GM19025 (cell line): ENCODE measurements at regions not wholly inside any gene's neighbourhood (a gene's known extent, or its start where the extent isn't known, plus 50 kb on each side); places are given as distances from the start of the nearest gene placed in this dataset.

Experiments
- ATAC-seq: cut with Tn5 transposase; IDR thresholded peaks from one replicate; pipeline ENCODE4 v1.9.1; 2021; ENCODE audit warnings: mild to moderate bottlenecking, low read depth, moderate library complexity; ENCODE audit not compliant: unreplicated experiment

DNA sequence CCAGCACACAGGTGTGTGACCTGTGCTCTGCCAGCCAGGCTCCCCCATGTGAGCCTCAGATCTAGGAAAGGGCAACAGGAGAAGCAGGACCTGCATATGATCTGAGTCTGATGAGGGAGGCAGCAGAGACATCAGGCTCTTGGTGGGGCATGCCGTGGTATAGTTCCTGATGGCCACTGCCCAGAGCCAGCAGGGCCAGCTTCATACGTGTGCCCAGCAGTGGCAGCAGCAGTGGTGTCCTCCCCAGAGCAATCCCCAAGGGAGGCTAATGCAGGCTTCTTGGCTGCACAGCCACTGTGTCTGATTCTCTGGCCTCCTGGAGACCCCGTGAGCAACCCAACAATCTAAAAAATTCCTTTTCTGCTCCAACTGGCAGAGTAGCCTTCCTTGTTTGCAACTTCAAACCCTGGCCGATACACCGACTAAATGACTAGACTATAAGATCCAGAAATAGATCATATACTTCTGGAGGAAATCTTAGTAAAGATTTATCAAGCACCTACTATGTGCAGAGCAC is 230.6 kb upstream of the ZMIZ1 start:
- no peak for ATAC-seq

DNA sequence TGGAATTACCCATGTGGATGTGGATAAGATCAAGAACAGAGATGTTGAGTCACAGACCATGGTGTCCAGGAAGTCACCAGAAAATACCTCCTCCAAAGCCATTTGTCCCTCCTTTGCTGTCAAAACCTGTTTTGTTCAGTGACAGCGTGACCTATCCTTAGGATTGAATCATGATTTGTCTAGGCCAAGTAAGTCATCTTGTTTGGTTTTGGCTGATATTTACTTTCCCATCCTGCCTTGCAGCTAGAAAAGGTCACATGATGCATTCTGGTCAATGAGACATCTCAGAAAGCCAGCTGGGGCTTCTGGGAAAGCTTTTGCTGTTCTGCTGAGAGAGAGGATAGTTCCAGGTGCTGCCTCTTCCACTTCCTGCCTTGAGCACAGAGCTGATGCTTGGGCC is 225.3 kb upstream of the ZMIZ1 start:
- no peak for ATAC-seq

DNA sequence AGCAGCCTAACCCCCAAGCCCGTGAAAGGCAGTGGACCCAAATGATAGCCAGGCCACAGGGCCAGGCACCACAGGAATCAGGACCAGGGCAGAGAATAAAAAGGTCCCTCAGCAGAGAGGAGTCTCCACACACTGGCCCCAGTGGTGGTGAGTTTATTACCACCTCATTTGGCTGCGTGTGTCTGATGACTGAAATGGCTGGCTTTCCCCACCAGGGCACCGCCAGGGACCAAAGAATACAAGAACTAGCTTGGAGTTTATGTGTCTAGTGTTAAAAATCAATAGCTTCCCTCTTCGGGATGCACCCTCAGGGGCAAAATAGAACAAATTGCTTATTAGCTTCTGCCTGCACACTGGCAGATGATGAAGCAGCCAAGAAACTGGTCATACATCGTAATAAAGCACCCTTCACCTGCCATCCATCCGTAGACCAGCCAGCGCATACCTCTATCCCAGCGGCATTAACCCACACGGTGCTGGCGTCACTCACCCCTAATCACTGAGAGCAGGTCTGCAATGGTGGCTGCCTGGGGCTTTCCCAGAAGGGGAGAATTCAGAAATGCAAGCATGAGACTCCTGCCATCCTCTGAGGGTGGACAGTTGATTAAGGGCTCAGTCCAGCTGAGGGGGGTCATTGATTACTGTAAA is 223.7 kb upstream of the ZMIZ1 start:
- ATAC-seq: no peak

DNA sequence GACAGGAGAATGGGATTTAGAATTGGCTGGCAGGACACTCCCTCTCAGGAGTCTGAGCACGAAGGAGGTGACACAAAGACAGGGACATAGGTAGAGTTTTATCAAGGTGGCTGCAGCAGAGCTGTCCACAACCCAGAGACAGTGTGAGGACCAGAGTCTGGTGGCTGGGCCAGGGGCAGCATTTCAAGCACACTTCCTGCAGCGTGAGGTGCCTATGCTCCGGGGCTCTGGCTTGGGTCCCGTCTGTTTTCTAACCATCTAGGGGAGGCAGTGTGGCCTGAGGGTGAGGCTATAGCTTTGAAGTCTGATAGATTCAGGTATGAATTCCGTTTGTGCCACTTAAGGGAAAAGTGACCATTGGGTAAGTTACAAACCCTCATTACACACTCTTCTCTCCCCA is 222.7 kb upstream of the ZMIZ1 start:
- ATAC-seq: no peak

DNA sequence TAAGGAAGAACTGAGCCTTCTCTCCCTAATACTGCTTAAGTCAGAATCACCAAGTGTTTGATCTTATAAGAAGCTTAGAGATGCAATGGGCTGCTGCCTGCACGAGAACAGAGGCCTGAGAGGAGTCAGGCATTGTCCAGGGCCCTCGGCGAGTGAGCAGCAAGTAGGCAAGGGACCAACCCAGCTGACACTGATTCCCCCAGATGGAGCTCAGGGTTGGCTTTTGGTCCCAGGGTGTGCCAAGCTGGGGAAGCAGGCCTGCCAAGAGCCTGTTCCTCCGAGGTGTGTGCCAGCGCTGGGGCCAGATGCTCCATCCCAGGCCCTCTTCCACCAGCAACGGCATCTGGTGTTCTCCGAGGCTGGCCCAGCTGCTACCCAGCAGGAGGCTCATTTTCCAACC is 222.0 kb upstream of the ZMIZ1 start:
- no peak for ATAC-seq

DNA sequence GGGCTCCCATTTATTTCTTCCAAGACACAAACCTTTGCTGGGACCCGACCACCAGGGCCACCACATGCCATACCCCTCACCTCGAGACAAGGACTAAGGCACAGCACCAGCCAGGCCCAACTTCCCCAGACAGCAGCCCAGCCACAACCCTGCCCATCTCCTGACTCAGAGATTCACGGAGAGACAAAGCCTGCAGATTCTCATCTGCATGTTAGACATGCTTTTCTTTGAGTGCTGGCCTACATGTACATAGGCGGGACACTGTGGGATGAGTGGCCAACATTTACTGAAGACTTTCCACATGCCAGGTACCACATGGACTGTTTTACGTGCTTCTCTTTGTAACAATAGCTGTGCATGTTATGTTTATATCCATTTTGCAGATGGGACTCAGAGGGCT is 221.3 kb upstream of the ZMIZ1 start:
- no peak for ATAC-seq

DNA sequence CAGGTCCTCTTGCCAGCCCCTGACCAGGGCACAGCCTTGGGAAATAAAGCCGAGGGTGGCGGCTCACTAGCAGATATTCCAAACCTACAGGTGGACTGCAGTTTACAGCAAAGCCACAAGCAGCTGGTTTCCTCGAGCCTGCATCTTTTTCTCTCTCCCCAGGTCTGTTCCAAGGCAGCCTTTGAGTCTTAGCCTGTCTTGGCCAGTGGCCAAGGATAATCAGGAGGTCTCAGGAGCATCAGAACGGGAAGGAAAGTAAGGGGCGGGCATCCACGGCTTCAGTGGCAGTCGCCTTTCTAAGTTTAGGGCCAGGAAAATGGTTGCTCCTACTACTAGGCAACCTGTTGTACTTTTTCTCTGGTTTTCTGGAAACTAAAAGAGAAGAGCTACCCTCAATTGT is 219.7 kb upstream of the ZMIZ1 start:
- ATAC-seq: no peak

DNA sequence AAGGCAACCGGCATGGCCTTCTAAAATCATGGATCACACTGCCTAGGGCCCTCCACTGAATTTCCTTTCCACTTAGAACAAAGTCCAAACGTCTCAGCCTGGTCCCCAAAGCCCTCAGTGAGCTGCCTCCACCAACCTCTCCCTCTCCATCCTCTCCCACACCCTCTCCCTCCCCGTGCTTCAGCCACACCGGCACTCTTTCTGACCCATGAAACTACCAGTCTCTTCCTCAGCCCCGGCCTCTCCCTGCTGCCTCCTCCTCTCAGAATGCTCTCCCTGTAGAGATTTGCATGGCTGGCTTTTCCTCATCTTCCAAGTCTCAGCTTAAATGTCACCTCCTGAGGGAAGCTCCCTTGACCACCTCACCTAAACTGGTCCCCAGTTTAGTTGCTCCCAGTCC is 219.0 kb upstream of the ZMIZ1 start:
- no peak for ATAC-seq

DNA sequence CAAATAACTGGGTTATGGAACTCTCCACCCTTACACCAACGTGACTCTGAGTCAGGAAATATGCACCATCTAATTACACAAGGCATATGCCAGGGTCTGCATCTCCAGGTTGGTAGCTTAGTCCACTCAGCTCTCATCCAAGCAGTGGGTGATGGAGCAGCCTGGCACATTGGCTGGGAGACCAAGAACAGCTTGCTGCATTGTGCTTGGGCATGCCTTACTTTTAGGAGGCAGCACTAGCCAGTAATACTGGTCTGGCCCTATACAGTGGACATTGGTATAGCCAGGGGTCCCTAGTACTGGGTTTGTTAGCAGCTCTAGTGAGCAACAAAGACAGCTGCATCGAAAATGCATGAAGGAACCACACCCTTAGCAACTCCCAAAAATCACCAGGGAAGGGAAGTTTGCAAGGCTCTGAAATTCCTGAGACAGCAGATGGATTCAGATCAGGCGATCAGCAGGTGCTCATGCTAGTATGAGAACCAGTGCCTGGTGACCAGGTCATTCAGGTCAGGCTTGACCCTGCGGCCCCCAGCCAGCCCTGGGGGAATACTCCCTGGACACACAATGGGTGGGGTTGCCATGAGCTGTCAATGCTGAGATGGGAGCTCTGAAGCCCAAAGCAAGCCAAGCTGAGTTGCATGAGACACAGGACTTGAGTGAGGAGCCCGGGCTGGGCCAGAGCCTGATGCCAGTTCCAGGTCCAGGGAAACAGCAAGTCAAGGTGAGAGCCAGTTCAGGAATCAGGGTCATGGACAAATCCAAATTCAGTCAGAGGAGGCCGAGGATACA is 217.9 kb upstream of the ZMIZ1 start:
- no peak for ATAC-seq

DNA sequence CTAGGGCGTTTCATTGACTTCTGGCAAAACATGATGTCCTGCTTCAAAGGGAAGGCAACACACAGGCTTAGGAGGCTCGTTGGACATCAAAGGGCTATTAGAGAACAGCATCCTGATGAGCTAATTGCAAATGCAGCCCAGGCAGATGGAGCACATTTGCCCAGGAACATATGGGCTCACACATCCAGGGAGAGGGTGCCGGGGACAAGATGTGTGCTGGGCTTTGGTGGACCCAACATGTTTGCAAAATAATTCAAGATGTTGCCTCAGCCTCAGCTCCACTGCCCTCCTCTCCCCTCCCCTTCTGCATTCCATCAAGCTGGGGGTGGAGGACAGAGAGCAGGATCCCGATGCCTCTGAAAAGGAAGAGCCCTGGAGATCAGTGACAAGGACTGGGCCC is 217.1 kb upstream of the ZMIZ1 start:
- ATAC-seq: no peak

DNA sequence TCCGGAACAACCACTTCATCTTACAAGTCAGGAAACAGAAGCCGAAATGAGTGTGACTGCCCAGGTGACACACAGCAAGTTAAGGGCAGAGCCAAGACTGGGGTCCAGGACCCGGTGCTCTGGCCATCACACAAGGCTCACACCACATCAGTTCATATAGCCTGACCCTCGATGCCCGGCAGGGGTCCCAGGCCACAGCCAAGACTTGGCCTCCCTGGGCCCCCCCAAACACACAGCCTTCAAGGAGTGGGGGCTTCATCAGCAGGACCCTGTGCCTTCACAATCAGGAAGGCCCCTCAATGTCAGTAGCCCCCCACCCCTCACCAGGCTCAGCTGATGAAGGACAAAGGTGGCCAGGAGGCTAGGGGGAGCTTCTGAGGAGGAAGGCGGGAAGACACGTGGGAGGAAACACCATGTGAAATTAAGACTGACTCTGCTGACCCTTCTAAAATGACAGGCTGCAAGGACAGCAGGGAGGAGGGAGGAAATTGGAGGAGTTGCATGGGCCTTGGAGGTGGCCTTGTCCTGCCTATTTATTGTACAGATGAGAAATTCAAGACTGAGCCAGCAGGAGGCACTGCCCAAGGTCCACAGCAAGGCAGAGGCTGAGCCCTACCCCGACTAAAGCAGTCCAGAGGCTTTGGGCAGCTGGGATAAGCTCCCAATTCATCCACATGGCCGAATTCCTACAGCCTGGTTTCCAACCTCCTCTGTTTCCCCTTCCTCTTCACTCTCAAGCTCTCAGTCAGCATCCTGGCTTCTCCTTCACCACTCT is 216.1 kb upstream of the ZMIZ1 start:
- no peak for ATAC-seq

DNA sequence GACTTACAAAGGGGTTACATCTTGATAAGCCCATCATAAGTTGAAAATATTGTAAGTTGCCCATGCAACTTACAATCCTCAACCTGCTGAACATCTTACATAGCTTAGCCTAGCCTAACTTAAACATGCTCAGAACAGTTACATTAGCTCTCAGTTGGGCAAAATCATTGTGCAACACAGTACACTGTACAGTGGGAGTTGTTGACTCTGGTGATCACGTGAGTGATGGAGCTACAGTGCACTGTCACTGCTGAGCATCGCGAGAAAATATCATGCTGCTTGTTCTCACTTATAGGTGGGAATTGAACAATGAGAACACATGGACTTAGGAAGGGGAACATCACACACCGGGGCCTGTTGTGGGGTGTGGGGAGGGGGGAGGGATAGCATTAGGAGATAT is 214.9 kb upstream of the ZMIZ1 start:
- ATAC-seq: no peak

DNA sequence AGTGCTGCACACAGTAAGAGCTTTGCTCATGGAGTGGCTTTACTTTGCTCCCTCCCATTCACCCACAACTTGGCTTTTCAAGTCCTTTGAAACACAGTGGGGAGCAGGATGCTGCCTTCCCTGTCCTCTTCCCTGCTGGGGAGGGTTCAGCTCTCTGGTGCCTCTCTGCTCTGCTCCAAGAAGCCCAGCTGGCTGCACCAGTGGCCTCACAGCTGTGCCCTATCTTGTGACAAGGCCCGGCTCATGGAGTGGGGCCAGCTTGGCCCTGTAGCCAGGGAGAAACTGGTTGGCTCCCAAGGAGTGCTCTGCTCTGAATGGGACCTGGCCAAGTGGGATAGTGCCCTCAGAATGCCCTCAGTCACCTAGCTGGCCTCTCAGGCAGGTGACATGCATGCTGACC is 212.3 kb upstream of the ZMIZ1 start:
- ATAC-seq: no peak

DNA sequence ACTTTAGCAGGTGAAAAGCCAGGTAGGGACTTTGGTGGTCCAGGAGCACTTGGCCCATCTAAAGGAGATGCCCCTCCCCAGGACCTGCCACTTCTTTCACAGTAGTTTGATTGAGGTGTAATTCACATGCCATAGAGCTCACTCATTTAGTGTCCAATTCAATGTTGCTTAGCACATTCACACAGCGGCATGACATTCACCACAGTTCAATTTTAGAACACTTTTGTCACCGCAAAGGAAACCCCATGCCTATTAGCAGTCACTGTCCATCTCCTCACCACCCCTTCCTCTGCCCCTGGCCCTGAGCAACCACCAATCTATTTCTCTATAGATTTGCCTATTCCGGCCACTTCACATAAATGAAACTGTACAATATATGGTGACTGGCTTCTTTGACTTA is 211.6 kb upstream of the ZMIZ1 start:
- no peak for ATAC-seq

DNA sequence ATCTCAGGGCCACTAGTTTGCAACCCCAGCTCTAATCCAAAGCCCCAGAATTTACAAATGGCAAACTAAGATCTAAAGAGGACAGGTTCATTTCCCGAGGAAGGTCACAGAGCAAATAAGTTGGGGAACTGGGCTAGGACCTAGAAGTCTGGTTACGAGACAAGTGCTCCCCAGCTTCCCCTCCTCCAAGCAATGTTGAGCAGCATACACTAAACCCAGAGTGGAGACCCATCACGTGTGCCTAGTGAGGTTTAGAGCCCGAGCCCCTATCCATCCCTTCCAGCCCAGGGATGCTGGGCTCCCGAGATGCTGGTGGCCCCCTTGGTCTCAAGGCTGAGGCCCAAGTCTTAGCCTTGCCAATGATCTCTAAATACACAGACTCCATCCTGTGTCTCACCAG is 209.5 kb upstream of the ZMIZ1 start:
- ATAC-seq: no peak

DNA sequence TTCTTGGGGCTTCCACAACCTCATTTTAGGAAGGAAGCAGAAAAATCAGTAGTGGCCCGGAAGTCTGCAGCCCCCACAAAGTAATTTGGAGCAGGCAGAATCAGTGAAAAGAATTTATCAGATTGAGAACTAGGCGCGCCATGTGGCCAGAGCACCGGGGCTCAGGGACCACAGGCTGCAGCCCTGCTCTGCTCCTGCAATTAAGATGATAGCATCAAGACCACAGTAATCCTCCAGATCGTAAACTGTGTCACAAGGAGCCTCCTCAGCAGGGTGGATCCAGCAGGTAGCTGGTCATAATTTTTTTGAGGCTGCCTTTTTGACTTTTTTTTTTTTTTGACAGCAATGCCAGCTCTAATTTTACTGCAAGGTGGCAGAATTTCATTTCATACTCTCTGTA is 209.0 kb upstream of the ZMIZ1 start:
- no peak for ATAC-seq

DNA sequence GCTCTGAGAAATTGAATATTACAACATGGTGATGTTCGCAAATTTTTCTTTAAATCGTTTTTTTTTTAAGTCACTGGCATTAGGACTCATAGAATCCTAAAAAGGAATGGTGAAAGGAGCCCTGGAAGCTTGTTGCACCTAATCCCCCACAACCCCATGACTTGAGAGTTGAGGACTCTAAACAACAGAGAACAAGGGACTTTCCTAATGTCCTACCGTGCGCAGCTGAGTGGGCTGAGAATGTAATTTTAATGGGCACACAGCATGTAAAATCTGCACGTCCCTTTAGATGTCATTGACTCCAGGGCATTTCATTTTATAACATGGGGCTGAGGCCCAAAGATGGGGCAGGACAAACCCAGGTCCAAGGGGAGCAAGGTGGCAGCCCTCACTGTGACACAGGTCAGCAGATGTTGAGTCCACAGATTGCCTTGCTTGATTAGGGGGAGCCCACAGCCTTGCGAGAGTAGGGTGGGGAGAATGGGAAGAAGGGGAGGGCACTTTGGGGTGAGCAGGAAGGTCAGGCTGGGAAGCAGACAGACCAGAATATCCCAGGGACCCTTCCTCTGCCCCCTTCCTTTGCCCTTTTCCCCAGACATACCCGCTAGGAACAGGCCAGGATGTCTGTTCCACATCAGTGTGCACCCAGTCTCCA is 208.4 kb upstream of the ZMIZ1 start:
- ATAC-seq: no peak

DNA sequence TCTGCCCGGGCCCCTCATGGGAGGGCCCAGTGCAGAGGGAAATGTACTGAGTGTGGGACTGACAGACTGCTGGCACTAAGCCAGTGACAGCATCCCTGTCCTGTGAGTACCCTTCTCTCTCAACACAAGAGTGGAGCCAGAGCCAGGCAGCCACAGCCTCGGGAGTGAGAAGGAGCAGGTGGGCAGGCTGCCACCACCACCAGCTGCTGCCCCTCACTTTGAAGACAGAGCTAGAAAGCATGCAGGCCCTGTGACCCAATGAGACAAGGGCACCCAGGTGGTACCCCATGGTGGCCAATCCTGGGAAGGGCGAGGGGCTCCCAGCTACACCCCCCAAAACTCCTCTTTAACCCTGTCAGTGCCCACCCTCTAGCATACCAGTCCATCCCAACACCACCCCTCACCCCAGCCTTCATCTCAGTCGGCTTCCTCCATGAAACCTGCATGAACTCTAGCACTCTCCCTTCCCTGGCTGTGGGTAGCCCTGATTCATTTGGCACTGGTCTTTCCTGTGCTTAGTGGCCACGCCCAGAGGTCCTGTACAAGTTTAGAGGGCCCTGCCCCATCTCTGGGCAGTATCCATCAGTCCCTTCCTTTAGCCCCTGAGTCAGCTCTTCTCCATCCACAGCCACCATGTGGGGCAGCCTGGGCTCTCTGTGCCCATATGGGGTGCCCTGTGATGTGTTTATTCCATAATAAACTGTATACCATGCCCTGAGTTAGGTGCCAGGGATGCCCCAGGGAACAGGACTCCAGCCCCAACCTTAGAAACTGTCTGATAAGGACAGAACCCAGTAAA is 207.0 kb upstream of the ZMIZ1 start:
- ATAC-seq: no peak

DNA sequence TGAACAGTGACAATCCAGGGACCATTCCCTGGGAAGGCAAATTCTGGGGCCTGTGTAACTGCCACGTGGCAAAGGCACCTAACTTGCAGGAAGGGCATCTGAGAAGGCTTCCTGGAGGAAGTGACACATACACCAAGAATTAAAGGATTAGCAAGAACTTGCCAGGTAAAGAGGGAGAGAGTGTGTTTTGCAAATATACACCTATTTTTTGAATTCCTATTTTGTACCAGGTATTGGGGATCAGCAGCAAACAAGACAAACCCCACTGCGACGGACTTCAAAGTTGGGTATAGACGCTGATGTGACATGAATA is 206.5 kb upstream of the ZMIZ1 start:
- no peak for ATAC-seq

DNA sequence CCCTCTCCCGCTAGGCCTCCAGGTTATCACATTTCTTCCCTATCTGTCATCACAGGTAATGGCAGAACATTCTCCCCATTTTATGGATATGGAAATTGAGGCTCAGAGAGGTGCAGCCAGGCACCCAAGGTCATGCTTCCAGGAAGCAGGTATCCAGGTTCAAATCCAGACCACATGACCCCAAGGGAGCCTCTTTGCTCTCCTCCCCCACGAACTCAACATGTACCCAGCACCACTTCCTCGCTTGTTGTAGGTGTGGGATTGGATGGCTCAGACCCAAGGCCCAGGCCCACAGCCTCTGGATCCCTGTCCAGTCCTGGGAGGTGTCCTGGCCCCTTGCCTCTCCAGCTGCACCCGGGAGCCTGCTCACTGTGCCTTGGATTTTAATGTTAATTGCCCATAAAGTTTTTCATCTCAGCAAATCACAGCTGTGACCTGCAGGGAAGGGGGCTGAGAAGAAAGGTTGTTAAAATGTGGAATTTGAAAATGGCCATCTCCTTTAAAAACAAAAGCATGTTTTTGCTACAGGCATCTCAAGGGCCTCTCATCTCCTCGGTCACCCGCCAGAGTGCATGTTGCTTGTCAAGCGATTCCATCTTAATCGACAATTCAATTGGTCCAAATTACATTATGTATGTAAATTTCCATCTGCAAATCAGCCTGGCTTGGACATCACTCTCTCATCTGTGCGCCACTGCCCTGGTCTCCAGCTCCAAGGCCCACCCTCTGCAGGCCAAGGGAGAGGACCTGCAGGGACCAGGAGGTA is 205.4 kb upstream of the ZMIZ1 start:
- ATAC-seq: no peak
